GM13976 (cell line): ENCODE measurements at regions not wholly inside any gene's neighbourhood (a gene's known extent, or its start where the extent isn't known, plus 50 kb on each side); places are given as distances from the start of the nearest gene placed in this dataset.

Source experiments
- DNase-seq: peaks from one replicate; pipeline ENCODE4 v3.0.0; 2012; ENCODE audit warnings: low spot score
- CTCF ChIP-seq: IDR thresholded peaks from 2 replicates; pipeline ENCODE4 v1.5.1; 2012; ENCODE audit warnings: borderline replicate concordance, mild to moderate bottlenecking; ENCODE audit not compliant: insufficient read depth; ENCODE audit errors: extremely low read depth, missing control alignments, control extremely low read depth
- in situ Hi-C: fragments of 300-500 bp; cut with MboI; formaldehyde crosslinking; loops from one replicate; pipeline ENCODE4 v1.12.0; 2022; ENCODE audit warnings: low sequenced_read_pairs, mixed read lengths, inconsistent platforms; ENCODE audit not compliant: unreplicated experiment

GRCh38 chr13:75052616-75053015 lies 429.4 kb downstream of the TBC1D4 start:
- no peak for DNase-seq
- in situ Hi-C loops: no loop called here
- no peak for TF ChIP-seq CTCF

GRCh38 chr13:75050419-75051046 lies 431.4 kb downstream of the TBC1D4 start:
- no peak for TF ChIP-seq CTCF
- DNase-seq: no peak
- in situ Hi-C loops: no loop called here

- in situ Hi-C loops: no loop called here
- TF ChIP-seq CTCF: no peak
- DNase-seq: no peak
Observed at GRCh38 chr13:75049735-75050335, 432.1 kb downstream of the TBC1D4 start.

- TF ChIP-seq CTCF: no peak
- in situ Hi-C loops: no loop called here
- no peak for DNase-seq
Observed at GRCh38 chr13:75042807-75043206, 439.2 kb downstream of the TBC1D4 start.

GRCh38 chr13:75038393-75039113 lies 443.4 kb downstream of the TBC1D4 start:
- in situ Hi-C loops: no loop called here
- no peak for TF ChIP-seq CTCF
- DNase-seq: no peak

- DNase-seq: no peak
- in situ Hi-C loops: no loop called here
Observed at GRCh38 chr13:75025956-75026355, 456.0 kb downstream of the TBC1D4 start.

More at GRCh38 chr13:75025956-75026355, 456.0 kb downstream of the TBC1D4 start:
- no peak for TF ChIP-seq CTCF
